ENCODE measurements at regions not wholly inside any gene's neighbourhood (a gene's known extent, or its start where the extent isn't known, plus 50 kb on each side); places are given as distances from the start of the nearest gene placed in this dataset.

DNA sequence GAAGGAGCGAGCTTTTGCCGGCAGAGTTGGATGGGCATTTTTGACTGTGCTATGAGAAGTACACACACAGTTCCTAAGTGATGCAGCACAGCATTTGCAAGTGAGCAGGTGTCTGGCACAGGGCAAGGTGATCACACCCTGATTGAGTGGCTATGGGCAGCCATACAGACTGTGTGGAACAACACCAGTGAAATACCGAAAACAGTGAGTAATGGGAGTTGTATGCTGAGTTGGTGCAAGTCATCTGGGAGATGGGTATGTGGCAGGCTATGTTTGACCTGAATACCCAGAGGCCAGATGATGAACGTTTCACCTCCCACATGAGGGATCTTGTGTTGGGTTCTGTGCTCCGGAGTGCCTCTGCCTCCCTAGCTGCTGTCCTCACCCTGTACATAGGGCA is 53.5 kb upstream of the TIPARP start:
- ATAC-seq: no peak

DNA sequence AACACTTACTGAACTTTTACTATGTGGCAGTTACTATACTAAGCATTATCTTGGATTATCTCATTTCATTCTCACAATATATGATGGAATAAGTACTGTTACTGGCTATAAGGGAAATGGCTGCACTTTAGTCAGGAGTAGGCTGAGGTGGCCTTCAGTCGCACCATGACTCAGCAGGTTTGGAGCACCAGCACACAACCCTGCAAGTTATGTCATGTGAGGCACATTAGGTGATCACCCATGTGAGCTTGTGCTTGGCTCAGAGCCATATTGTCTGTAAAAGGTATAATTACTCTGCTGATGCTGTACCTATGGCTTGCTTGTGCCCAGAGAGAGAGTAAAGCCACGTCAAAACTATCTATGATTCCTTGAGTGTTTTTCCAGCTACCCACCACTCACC is 54.1 kb upstream of the TIPARP start:
- ATAC-seq: peak in 1 of 2 donors; percentile 61

DNA sequence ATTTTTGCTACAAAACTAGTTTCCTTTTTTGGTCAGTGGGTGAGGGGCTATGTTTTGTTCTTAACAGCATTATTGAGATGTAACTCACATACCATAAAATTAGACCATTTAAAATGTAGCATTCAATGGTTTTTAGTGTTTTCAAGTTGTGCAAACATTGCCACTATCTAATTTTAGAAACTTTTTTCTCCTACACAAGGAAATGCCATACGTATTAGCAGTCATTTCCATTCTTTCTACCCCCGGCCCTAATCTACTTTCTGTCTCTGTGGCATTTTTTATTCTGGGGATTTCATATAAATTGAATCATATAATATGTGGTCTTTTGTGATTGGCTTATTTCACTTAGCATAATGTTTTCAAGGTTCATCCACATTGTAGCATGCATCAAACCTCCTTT is 55.0 kb upstream of the TIPARP start:
- ATAC-seq: no peak

DNA sequence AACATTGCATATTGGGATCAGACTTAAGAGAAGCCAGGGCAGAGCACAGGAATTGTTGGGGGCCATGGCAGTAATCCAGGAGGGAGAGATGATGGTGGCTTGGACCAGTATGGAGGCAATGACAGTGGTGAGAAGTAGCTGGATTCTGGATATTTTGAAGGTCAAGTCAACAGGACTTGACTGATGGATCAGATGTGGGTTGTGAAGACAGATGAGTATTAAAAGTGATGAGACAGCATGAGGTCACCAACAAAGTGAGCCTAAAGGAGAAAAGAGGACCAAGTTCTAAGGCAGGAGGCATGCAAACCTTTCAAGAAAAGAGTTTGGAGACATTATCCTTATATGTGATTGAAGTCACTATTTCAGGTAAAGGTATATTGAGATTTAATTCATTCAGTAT is 56.6 kb upstream of the TIPARP start:
- peak in 1 of 2 donors; percentile 25 for ATAC-seq

DNA sequence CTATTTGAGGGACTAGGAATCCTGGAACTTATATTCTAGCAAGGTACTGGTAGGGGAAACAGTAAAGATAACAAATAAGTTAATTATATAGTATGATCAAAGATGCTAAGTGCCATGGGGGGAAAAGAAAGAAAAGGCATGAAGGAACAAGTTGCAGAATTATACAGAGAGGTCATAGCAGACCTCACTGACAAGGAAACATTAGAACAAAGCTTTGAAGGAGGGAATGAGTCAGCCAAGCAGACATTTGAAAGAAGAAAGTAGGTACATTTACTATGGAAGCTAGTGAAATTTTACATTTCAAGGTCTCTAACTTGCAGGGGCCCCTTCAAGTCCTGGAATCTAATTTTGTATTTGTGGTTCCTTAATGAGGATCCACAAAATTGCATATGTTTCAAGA is 57.2 kb upstream of the TIPARP start:
- no peak for ATAC-seq

DNA sequence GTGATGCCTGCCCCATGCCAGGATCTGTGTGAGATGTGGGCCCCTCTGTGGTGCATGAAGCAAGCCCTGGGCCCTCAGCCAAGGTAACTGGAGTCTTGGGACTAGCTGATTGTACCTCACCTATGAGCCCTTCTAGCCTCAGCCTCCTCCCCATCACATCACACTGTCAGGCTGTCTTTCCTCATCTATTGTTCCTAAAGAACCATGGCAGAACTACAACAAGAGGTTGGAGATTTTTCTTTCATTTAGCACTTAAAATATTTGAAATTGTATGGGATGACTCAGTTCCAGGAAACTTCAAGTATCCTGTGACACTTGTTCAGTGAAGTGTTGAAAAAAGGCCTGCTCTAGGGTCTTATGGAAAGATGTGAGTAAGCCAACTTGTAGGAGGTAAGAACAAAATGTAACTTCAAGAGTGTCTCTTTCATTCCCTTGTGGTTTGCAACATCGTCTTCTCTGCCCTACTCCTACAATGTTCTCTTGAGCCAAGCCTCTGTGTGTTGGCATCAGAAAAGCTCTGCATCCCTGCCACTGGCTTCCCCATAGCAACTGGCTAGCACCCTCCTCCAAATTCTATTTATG is 58.7 kb upstream of the TIPARP start:
- ATAC-seq: no peak

DNA sequence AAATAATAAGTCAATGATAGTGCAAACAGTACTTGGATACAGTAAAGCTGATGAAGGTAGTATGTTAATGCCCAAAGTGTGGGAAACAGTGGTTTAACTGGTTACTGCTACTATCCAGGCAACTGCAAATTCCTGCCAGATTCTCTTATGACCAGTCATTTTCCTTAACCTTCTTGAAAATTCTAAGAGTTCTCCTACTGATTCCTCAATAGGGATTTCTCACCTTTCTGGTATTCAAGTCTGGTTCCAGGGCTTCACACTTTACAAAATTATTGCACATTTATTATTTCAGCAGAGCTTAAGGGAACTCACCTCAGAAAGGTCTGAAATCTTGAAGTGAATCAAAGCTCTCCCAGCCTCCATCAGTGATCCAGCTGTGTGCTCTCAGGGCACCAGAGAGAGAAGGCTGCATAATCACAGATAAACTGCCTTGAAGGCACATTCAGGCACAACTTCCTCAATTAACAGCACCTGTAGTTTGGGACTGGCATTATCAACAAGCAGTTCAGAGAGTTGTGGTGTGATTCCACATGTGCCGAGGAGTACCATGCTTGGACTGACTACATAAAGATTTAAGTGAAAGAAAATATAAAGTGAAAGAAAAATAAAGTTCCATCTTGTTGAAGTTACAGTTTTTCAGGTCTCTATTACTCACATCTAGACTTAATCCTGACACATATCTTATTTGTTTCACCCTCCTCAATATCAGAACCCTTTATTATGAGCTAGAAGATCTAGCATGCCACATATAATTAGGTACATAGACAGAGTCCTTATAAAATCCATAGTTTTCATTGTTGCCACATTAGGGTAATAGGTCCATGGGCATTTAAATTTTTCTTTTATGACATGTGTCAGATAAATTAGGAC is 59.5 kb upstream of the TIPARP start:
- peak in 1 of 2 donors; percentile 24 for ATAC-seq

DNA sequence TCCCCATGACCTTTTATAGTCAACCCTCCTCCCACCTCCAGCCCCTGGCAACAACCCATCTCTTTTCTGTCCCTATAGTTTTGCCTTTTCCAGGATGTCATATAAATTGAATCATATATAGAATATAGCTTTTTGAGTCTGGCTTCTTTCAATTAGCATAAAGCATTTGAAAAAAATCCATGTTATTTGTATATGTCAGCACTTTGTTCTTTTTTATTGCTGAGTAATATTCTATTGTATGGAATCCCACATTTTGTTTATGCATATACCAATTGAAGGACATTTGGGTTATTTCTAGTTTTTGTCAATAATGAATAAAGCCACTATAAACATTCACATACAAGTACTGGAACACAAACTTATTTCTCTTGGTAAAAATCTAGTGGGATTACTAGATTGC is 58.0 kb upstream of the SSR3 start:
- ATAC-seq: no peak

DNA sequence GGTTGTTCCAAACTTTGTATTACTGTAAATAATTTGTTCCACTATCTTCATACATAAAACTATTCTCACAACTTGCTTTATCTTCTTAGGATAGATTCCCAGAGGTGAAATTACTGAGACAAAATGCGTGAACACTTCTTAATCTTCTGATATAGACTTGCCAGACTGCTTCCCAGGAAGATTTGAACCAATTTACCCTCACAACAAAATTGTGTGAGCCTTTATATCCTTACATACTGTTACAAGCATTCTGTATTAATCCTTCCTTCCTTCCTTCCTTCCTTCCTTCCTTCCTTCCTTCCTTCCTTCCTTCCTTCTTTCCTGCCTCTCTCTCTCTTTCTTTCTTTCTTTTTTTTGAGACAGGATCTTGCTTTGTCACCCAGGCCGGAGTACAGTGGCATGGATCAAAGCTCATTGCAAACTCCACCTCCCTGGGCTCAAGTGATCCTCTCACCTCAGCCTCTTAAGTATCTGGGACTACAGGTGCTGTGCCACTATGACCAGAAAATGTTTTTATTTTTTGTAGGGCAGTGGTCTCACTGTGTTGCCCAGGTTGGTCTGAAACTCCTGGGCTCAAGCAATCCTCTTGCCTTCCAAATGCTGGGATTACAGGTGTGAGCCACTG is 57.1 kb upstream of the SSR3 start:
- ATAC-seq: no peak

DNA sequence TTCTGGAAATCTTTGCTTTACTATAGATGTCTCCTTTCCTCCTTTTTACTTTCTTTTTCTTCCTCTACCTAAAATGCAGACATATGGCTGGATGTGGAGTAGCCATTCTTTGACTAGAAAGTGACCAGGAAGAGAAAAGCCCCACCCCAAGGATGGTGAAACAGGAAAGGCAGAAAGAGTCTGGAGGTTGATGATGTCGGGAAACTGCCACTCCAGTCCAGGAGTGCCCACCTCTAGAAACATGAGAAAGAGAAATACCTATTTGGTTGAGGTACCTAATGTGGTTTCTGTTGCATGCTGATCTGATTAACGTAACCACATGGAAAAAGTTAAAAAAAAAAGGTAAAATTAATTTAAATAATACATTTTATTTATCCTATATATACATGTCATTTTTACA is 55.2 kb upstream of the SSR3 start:
- ATAC-seq: no peak

DNA sequence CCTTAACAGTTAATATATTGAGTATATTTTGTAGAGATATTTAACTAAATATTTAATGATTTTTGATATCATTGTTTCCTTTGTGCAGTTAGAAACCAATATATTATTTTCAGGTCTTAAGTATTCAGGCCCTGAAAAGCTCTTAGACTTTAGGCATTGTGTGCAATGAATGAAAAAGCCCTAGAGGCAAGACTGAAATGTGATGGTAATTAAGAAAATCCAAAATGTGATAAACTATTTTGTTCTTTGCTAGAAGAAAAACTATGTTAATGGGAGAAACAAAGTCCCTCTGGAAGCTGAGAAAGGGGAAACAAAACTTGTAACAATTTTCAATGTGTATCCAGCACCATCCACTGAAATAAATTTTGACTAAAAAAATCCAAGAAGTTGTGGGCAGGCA is 54.6 kb upstream of the SSR3 start:
- no peak for ATAC-seq

DNA sequence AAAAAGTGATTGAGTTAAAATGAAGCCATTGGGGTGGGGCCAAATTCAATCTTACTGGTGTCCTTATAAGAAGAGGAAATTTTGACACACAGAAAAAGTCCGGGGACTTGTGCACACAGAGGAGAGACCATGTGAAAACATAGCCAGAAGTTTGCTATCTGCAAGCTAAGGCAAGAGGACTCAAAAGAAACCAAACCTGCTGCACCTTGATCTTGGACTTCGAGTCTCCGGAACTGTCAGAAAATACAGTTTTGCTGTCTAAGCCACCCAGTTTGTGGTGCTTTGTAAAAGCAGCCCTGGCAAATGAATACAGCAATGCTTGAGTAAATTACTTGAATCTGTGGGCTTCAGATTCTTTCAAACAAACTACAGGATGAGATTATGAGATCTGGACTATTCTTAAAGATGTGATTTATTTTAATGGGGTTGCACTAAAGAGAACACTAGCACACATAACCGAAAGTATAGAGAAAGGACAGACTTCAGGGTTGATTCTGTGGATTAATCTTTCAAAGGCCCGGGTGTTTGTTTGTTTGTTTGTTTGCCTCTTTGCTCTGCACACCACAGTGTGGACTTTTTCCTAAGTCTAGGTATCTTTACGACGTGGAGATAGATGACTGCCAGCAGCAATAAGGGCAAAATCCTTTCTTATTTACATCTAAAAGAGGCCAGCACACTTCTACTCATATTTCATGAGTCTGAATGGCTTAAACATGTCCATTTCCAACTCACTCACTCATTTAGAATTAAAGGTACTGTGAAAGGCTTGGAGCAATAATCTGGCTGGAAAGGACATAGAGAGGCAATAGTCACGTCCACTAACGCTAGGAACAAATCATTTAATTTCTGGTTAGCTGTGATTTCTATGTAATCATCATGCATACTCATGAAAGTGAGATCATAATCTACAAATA is 53.9 kb upstream of the SSR3 start:
- no peak for ATAC-seq

DNA sequence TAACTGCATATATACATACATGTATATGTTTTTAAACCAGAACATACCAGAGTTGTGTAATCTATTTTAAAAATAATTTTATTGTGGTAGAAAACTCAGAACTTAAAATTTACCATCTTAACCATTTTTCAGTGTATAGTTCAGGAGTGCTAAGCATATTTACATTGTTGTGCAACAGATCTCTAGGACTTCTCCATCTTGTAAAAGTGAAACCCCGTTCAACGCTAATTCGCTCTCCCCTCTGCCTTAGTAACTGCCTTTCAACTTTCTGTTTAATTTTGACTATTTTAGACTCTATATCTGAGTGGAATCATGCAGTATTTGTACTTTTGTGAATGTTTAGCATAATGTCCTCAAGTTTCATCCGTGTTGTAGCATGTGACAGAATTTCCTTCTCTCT is 51.8 kb upstream of the SSR3 start:
- ATAC-seq: peak; percentile 58 to 68

DNA sequence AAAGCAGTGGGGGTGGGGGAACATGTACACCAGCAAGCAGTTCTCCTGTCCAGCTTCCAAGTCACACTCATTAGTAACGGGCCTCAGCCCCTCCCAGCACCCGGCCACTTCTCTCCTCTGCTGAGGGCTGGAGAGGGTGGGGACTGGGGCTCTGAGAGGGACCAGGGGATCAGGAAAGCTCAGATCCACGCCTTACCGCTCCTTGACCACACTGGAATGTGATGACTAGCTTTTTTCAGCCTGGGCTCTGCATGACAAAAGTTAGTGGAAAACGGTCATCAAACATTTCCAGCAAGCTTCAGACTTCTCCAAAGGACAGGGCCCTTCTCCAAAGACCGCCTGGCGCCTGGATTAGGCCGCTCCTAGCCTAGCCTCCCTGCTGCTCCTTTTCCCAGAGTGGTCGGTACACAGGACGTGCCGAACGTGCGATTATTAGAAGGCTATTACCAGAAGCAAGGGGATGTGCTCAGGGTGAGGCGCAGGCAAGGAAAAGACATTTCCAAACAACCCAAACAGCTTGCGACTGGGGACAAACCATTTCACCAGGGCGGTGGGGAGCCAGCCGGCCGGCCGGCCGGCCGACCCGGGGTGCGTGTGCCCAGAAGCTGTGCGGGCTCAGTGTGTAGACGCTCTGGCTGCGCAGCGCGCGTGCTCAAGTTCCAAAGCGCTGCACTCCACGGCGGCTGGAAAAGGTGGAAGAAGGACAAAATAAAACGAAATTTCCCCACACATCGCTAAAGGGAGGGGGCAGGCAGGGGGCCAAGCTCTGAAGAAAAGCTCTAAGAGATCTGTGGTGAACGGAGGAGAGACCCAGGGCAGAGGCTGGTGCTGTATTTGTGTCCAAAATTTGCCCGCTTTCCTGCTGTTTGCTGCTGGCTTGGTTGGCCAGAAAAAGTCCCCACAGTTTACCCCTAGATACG is 51.0 kb upstream of the SSR3 start:
- no peak for ATAC-seq

DNA sequence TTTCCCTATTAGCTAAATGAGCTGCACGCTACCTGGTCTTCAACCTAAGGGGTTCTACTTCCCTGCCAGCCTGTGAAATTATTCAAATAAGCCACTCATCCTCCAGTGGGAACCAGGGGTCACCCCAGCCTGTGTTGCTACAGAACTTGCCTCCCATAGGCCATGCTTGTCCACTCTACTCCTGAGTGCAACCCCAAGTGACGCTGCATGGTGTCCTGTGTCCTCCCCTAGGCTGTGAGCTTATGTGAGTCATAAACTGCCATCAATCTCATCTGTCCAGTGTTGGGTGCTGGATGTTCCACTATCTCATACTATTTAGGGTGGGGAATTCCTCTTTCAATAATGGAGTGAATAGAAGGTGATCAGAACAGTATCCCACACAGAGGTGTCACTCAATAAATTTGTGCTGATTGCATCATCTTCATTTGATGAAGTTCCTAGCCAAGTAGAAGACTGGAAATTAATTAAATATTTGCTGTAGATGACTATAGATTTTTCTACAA is 49.8 kb upstream of the SSR3 start:
- ATAC-seq: no peak
